HCT116 (cell line): ENCODE measurements at regions not wholly inside any gene's neighbourhood (a gene's known extent, or its start where the extent isn't known, plus 50 kb on each side); places are given as distances from the start of the nearest gene placed in this dataset.

Experiments used
- RAD21 ChIP-seq: IDR thresholded peaks from 2 replicates; pipeline ENCODE4 v1.6.1; 2012; ENCODE audit warnings: low read depth, mild to moderate bottlenecking
- TCF7L2 ChIP-seq: IDR thresholded peaks from 2 replicates; pipeline ENCODE4 v1.7.0; 2011; ENCODE audit warnings: borderline replicate concordance, inconsistent platforms; ENCODE audit not compliant: insufficient read depth, insufficient read length; ENCODE audit errors: extremely low read depth
- TF ChIP-seq, protein P1 (sequence below), 3 experiments: fragments of 200-600 bp in 1 of 3; sonication (generic) in 1 of 3; IDR thresholded peaks in 2 of 3; conservative IDR thresholded peaks in 1 of 3; 2 replicates each; pipeline ENCODE4 v1.5.1; 2012 to 2017; ENCODE audit warnings: low read depth in 2 of 3, low read length in 2 of 3, antibody characterized with exemption in 1 of 3, borderline replicate concordance in 1 of 3, control low read depth in 1 of 3, mild to moderate bottlenecking in 1 of 3, mixed read lengths in 1 of 3, mixed run types in 1 of 3, moderate library complexity in 1 of 3; ENCODE audit not compliant: insufficient read depth in 1 of 3

DNA sequence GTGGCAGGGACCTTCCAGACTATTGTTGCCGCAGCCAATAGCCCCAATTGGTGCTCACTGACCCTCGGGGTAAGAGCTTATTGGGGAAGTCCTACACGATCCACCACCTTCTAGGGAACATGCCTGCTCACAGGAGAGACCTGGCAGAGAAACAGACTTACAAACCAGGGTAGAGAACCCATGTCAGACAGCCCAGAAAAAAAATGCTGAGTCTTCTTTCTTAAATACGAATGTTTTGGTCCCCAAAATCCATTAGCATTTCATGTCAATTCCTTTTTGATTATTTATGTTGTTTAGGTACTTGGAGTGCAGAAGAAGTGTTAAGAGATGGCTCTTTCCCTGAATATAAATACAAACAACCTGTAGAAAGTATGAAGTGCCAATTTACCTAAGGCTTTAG is 84.9 kb upstream of the PDE10A start:
- TF ChIP-seq, protein P1, sequence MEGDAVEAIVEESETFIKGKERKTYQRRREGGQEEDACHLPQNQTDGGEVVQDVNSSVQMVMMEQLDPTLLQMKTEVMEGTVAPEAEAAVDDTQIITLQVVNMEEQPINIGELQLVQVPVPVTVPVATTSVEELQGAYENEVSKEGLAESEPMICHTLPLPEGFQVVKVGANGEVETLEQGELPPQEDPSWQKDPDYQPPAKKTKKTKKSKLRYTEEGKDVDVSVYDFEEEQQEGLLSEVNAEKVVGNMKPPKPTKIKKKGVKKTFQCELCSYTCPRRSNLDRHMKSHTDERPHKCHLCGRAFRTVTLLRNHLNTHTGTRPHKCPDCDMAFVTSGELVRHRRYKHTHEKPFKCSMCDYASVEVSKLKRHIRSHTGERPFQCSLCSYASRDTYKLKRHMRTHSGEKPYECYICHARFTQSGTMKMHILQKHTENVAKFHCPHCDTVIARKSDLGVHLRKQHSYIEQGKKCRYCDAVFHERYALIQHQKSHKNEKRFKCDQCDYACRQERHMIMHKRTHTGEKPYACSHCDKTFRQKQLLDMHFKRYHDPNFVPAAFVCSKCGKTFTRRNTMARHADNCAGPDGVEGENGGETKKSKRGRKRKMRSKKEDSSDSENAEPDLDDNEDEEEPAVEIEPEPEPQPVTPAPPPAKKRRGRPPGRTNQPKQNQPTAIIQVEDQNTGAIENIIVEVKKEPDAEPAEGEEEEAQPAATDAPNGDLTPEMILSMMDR (IDR thresholded peaks at IDR 0.05 in 2 of 3, conservative IDR thresholded peaks at IDR 0.05 in 1 of 3; ENCODE audit: borderline replicate concordance in 1 of 3, insufficient read depth in 1 of 3, low read depth in 2 of 3, low read length in 2 of 3) = no peak
- TF ChIP-seq TCF7L2 (no peak), RAD21 (no peak)
